ENCODE measurements at regions not wholly inside any gene's neighbourhood (a gene's known extent, or its start where the extent isn't known, plus 50 kb on each side); places are given as distances from the start of the nearest gene placed in this dataset.

- H3K79me2 ChIP-seq (ENCODE audit: control insufficient read depth, insufficient read depth, low read length) = no peaks in the 10 kb centered on the region
- H3K4me2 ChIP-seq (ENCODE audit: extremely low read depth, insufficient read depth, low read length) = no peak overlapping the region
- no peak for TF ChIP-seq EZH2 (IDR thresholded peaks at IDR 0.05; ENCODE audit: low read length, missing control alignments)
- no peak for TF ChIP-seq CTCF (conservative IDR thresholded peaks at IDR 0.05 in 1 of 2, IDR thresholded peaks at IDR 0.05 in 1 of 2; ENCODE audit: low read depth in 1 of 2, low read length in 2 of 2)
- H3K36me3 ChIP-seq (ENCODE audit: control insufficient read depth, insufficient read depth, low read length) = no peaks in the 10 kb centered on the region
- DNase-seq (ENCODE audit: low read depth in 2 of 2) = no peak
- no peaks in the 10 kb centered on the region for H3K27me3 ChIP-seq (ENCODE audit: control insufficient read depth, insufficient read depth, low read length)
- H3K9ac ChIP-seq (ENCODE audit: insufficient read depth, low read length) = no peak overlapping the region
- H2AFZ ChIP-seq (ENCODE audit: low read length) = no peak overlapping the region
- H3K9me3 ChIP-seq (ENCODE audit: control insufficient read depth, insufficient read depth, low read depth, low read length) = no peaks in the 10 kb centered on the region
- peaks cover 34% of the 10 kb centered on the region for H3K4me1 ChIP-seq (ENCODE audit: control insufficient read depth, extremely low read depth, insufficient read depth, low read length)
- H3K4me3 ChIP-seq (replicated peaks in 1 of 4; ENCODE audit: control extremely low read depth in 1 of 4, insufficient read depth in 1 of 4, low read depth in 3 of 4, low read length in 4 of 4) = no peak overlapping the region
- no peak overlapping the region for H3K27ac ChIP-seq (ENCODE audit: insufficient read depth, low read length)
- H4K20me1 ChIP-seq (ENCODE audit: control insufficient read depth, extremely low read depth, insufficient read depth, low read length) = no peaks in the 10 kb centered on the region
Observed at GRCh38 chr10:29809383-29809782, 174.6 kb upstream of the SVIL start.

GRCh38 chr10:29807163-29807806 is 172.5 kb upstream of the SVIL start:
- peak; percentile 85 to 91 for DNase-seq (ENCODE audit: low read depth in 2 of 2)
- Histone ChIP-seq H3K79me2 (ENCODE audit: control insufficient read depth, insufficient read depth, low read length) (no peaks in the 10 kb centered on the region), H3K4me2 (ENCODE audit: extremely low read depth, insufficient read depth, low read length) (no peak overlapping the region), H3K9ac (ENCODE audit: insufficient read depth, low read length) (no peak overlapping the region), H3K4me1 (ENCODE audit: control insufficient read depth, extremely low read depth, insufficient read depth, low read length) (peaks cover 44% of the 10 kb centered on the region), H2AFZ (ENCODE audit: low read length) (no peak overlapping the region), H3K36me3 (ENCODE audit: control insufficient read depth, insufficient read depth, low read length) (no peaks in the 10 kb centered on the region), H3K27ac (ENCODE audit: insufficient read depth, low read length) (peak overlapping the region; percentile 34), H3K4me3 (replicated peaks in 1 of 4; ENCODE audit: control extremely low read depth in 1 of 4, insufficient read depth in 1 of 4, low read depth in 3 of 4, low read length in 4 of 4) (no peak overlapping the region), H3K27me3 (ENCODE audit: control insufficient read depth, insufficient read depth, low read length) (no peaks in the 10 kb centered on the region), H3K9me3 (ENCODE audit: control insufficient read depth, insufficient read depth, low read depth, low read length) (no peaks in the 10 kb centered on the region), H4K20me1 (ENCODE audit: control insufficient read depth, extremely low read depth, insufficient read depth, low read length) (no peaks in the 10 kb centered on the region)
- no peak for TF ChIP-seq EZH2 (IDR thresholded peaks at IDR 0.05; ENCODE audit: low read length, missing control alignments)
- TF ChIP-seq CTCF (conservative IDR thresholded peaks at IDR 0.05 in 1 of 2, IDR thresholded peaks at IDR 0.05 in 1 of 2; ENCODE audit: low read depth in 1 of 2, low read length in 2 of 2) = no peak

GRCh38 chr10:29806350-29806788 is 171.6 kb upstream of the SVIL start:
- Histone ChIP-seq H3K9me3 (ENCODE audit: control insufficient read depth, insufficient read depth, low read depth, low read length) (no peaks in the 10 kb centered on the region), H3K27ac (ENCODE audit: insufficient read depth, low read length) (peak overlapping the region; percentile 46), H4K20me1 (ENCODE audit: control insufficient read depth, extremely low read depth, insufficient read depth, low read length) (no peaks in the 10 kb centered on the region), H3K4me3 (replicated peaks in 1 of 4; ENCODE audit: control extremely low read depth in 1 of 4, insufficient read depth in 1 of 4, low read depth in 3 of 4, low read length in 4 of 4) (no peak overlapping the region), H3K4me2 (ENCODE audit: extremely low read depth, insufficient read depth, low read length) (peak overlapping the region; percentile 13), H3K27me3 (ENCODE audit: control insufficient read depth, insufficient read depth, low read length) (no peaks in the 10 kb centered on the region), H3K79me2 (ENCODE audit: control insufficient read depth, insufficient read depth, low read length) (no peaks in the 10 kb centered on the region), H3K36me3 (ENCODE audit: control insufficient read depth, insufficient read depth, low read length) (no peaks in the 10 kb centered on the region), H3K4me1 (ENCODE audit: control insufficient read depth, extremely low read depth, insufficient read depth, low read length) (peaks cover 39% of the 10 kb centered on the region), H2AFZ (ENCODE audit: low read length) (no peak overlapping the region), H3K9ac (ENCODE audit: insufficient read depth, low read length) (no peak overlapping the region)
- TF ChIP-seq EZH2 (IDR thresholded peaks at IDR 0.05; ENCODE audit: low read length, missing control alignments) = no peak
- TF ChIP-seq CTCF (conservative IDR thresholded peaks at IDR 0.05 in 1 of 2, IDR thresholded peaks at IDR 0.05 in 1 of 2; ENCODE audit: low read depth in 1 of 2, low read length in 2 of 2) = no peak
- peak in 1 of 2 donors; percentile 56 for DNase-seq (ENCODE audit: low read depth in 2 of 2)

All from fibroblast of lung (primary cell).